Keratinocyte (primary cell): ENCODE measurements at regions not wholly inside any gene's neighbourhood (a gene's known extent, or its start where the extent isn't known, plus 50 kb on each side); places are given as distances from the start of the nearest gene placed in this dataset.

Experiments
- EZH2 ChIP-seq: IDR thresholded peaks from one replicate; pipeline ENCODE4 v1.6.1; 2012; ENCODE audit warnings: inconsistent platforms, mild to moderate bottlenecking, low read length, moderate library complexity
- TF ChIP-seq, protein P1 (sequence below), 3 experiments: IDR thresholded peaks in 1 of 3; conservative IDR thresholded peaks in 1 of 3; optimal IDR thresholded peaks in 1 of 3; 2 replicates in 2 of 3; 3 replicates in 1 of 3; pipeline versions ENCODE3 to v1.5.1; 2011; ENCODE audit warnings: low read length in 3 of 3, mild to moderate bottlenecking in 3 of 3, moderate library complexity in 2 of 3, control low read depth in 1 of 3, inconsistent platforms in 1 of 3; ENCODE audit not compliant: insufficient read depth in 2 of 3; ENCODE audit errors: extremely low read depth in 1 of 3

DNA sequence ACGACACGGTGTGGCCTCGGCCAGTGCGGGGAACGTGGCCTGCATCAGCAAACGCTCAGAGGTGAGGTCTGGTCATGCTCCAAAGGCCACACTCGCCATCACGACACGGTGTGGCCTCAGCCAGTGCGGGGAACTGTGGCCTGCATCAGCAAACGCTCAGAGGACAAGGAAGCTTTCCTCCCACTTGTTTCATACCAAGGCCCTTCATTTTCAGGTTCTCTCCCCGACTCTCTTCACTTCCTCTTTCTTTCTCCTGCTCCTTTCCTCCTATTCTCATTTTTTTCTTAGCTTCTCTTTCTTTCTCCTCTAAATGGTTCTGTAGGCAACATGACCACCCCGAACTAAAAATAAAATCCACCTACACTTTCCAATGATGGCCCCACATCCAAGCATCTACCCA is 384.4 kb upstream of the SHH start:
- TF ChIP-seq, protein P1, sequence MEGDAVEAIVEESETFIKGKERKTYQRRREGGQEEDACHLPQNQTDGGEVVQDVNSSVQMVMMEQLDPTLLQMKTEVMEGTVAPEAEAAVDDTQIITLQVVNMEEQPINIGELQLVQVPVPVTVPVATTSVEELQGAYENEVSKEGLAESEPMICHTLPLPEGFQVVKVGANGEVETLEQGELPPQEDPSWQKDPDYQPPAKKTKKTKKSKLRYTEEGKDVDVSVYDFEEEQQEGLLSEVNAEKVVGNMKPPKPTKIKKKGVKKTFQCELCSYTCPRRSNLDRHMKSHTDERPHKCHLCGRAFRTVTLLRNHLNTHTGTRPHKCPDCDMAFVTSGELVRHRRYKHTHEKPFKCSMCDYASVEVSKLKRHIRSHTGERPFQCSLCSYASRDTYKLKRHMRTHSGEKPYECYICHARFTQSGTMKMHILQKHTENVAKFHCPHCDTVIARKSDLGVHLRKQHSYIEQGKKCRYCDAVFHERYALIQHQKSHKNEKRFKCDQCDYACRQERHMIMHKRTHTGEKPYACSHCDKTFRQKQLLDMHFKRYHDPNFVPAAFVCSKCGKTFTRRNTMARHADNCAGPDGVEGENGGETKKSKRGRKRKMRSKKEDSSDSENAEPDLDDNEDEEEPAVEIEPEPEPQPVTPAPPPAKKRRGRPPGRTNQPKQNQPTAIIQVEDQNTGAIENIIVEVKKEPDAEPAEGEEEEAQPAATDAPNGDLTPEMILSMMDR (optimal IDR thresholded peaks at IDR 0.05 in 1 of 3, IDR thresholded peaks at IDR 0.05 in 1 of 3, conservative IDR thresholded peaks at IDR 0.05 in 1 of 3; ENCODE audit: extremely low read depth in 1 of 3, insufficient read depth in 2 of 3, low read length in 3 of 3): no peak
- TF ChIP-seq EZH2: no peak
